DND-41 (cell line): ENCODE measurements at regions not wholly inside any gene's neighbourhood (a gene's known extent, or its start where the extent isn't known, plus 50 kb on each side); places are given as distances from the start of the nearest gene placed in this dataset.

Experiments
- EZH2 ChIP-seq: IDR thresholded peaks from 3 replicates; pipeline ENCODE4 v1.6.1; 2012; ENCODE audit warnings: borderline replicate concordance, low read depth, mild to moderate bottlenecking, moderate library complexity, low read length, inconsistent platforms; ENCODE audit not compliant: severe bottlenecking
- TF ChIP-seq, protein P1 (sequence below): IDR thresholded peaks from 2 replicates; pipeline ENCODE4 v1.5.1; 2012; ENCODE audit warnings: borderline replicate concordance, low read length, moderate library complexity, mild to moderate bottlenecking; ENCODE audit not compliant: poor library complexity, severe bottlenecking; ENCODE audit errors: extremely low read depth

DNA sequence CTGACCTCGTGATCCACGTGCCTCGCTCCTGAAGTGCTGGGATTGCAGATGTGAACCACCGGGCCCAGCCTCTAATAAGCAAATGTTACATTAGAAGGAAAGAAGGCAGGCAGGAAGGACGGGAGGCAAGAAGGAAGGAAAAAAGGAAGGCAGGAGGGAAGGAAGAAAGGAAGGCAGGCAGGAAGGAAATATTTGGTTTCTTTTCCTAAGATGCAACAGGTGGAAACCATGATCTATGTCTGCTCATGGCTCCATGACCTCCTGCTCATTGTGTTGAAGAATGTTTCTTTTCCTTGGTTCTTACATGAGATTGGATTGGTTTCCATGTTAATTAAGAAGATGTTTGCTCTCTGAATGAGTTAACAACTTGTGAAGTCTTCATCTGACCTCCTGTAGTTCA is 91.8 kb upstream of the SNX9 start:
- no peak for TF ChIP-seq EZH2
- TF ChIP-seq, protein P1, sequence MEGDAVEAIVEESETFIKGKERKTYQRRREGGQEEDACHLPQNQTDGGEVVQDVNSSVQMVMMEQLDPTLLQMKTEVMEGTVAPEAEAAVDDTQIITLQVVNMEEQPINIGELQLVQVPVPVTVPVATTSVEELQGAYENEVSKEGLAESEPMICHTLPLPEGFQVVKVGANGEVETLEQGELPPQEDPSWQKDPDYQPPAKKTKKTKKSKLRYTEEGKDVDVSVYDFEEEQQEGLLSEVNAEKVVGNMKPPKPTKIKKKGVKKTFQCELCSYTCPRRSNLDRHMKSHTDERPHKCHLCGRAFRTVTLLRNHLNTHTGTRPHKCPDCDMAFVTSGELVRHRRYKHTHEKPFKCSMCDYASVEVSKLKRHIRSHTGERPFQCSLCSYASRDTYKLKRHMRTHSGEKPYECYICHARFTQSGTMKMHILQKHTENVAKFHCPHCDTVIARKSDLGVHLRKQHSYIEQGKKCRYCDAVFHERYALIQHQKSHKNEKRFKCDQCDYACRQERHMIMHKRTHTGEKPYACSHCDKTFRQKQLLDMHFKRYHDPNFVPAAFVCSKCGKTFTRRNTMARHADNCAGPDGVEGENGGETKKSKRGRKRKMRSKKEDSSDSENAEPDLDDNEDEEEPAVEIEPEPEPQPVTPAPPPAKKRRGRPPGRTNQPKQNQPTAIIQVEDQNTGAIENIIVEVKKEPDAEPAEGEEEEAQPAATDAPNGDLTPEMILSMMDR: no peak
